Mesenchymal stem cell (in vitro differentiated cells and primary cell): ENCODE measurements at regions not wholly inside any gene's neighbourhood (a gene's known extent, or its start where the extent isn't known, plus 50 kb on each side); places are given as distances from the start of the nearest gene placed in this dataset.
A peak's percentile ranks its signal among the peaks of the same experiment; 100 is the strongest.

ENCODE experiments used
- DNase-seq: peaks from one replicate; pipeline ENCODE4 v3.0.0-alpha.2; 2013
- H2AFZ ChIP-seq: one replicate; pipeline ENCODE4 v1.6.1; 2013; ENCODE audit warnings: low read depth, mild to moderate bottlenecking, control low read depth, inconsistent platforms, low read length, moderate library complexity
- H2AK5ac ChIP-seq: 2 replicates; pipeline ENCODE4 v1.6.1; 2013; ENCODE audit warnings: low read length, moderate library complexity, mild to moderate bottlenecking, inconsistent platforms; ENCODE audit not compliant: severe bottlenecking
- H2BK120ac ChIP-seq: one replicate; pipeline ENCODE4 v1.6.1; 2013; ENCODE audit warnings: low read depth, mild to moderate bottlenecking, inconsistent platforms, low read length, moderate library complexity
- H2BK12ac ChIP-seq, 2 experiments: one replicate each; pipeline ENCODE4 v1.6.1; 2013; ENCODE audit warnings: inconsistent platforms in 2 of 2, low read length in 2 of 2, mild to moderate bottlenecking in 2 of 2, moderate library complexity in 2 of 2, control low read depth in 1 of 2
- H2BK15ac ChIP-seq: one replicate; pipeline ENCODE4 v1.6.1; 2013; ENCODE audit warnings: mild to moderate bottlenecking, low read depth, inconsistent platforms; ENCODE audit not compliant: poor library complexity, severe bottlenecking
- H2BK5ac ChIP-seq: 2 replicates; pipeline ENCODE4 v1.6.1; 2013; ENCODE audit warnings: low read depth, mild to moderate bottlenecking, low read length, control low read depth, inconsistent platforms; ENCODE audit not compliant: poor library complexity, severe bottlenecking
- H3K14ac ChIP-seq, 2 experiments: one replicate each; pipeline ENCODE4 v1.6.1; 2013; ENCODE audit warnings: inconsistent platforms in 2 of 2, low read length in 2 of 2, control low read depth in 1 of 2, mild to moderate bottlenecking in 1 of 2, moderate library complexity in 1 of 2
- H3K18ac ChIP-seq, 2 experiments: one replicate each; pipeline ENCODE4 v1.6.1; 2013; ENCODE audit warnings: inconsistent platforms in 2 of 2, low read length in 2 of 2, control low read depth in 1 of 2, low read depth in 1 of 2, mild to moderate bottlenecking in 1 of 2
- H3K23ac ChIP-seq, 2 experiments: one replicate each; pipeline ENCODE4 v1.6.1; 2013; ENCODE audit warnings: inconsistent platforms in 2 of 2, low read length in 2 of 2, mild to moderate bottlenecking in 2 of 2, moderate library complexity in 2 of 2, control low read depth in 1 of 2
- H3K27ac ChIP-seq: 2 replicates; pipeline ENCODE4 v1.5.1; 2013; ENCODE audit warnings: mild to moderate bottlenecking, moderate library complexity, low read length, control low read depth, inconsistent platforms; ENCODE audit not compliant: poor library complexity, severe bottlenecking
- H3K27me3 ChIP-seq, 2 experiments: 2 replicates each; pipeline versions ENCODE4 v1.6.1 to v1.7.0; 2013; ENCODE audit warnings: low read length in 2 of 2, mild to moderate bottlenecking in 2 of 2, moderate library complexity in 2 of 2, control low read depth in 1 of 2, inconsistent platforms in 1 of 2; ENCODE audit not compliant: control insufficient read depth in 1 of 2, insufficient read depth in 1 of 2
- H3K36me3 ChIP-seq, 2 experiments: 2 replicates each; pipeline versions ENCODE4 v1.6.1 to v1.7.0; 2013; ENCODE audit warnings: low read length in 2 of 2, control low read depth in 1 of 2, inconsistent platforms in 1 of 2, low read depth in 1 of 2, mild to moderate bottlenecking in 1 of 2; ENCODE audit not compliant: insufficient read depth in 2 of 2, control insufficient read depth in 1 of 2
- H3K4ac ChIP-seq, 2 experiments: one replicate each; pipeline ENCODE4 v1.6.1; 2013; ENCODE audit warnings: inconsistent platforms in 2 of 2, low read length in 2 of 2, mild to moderate bottlenecking in 2 of 2, moderate library complexity in 2 of 2, control low read depth in 1 of 2, low read depth in 1 of 2
- H3K4me1 ChIP-seq: 2 replicates; pipeline ENCODE4 v1.6.1; 2013; ENCODE audit warnings: low read depth, low read length, control low read depth; ENCODE audit not compliant: control insufficient read depth, insufficient read depth
- H3K4me2 ChIP-seq: 2 replicates; pipeline ENCODE4 v1.6.1; 2013; ENCODE audit warnings: low read length, mild to moderate bottlenecking, inconsistent platforms; ENCODE audit not compliant: poor library complexity, severe bottlenecking
- H3K4me3 ChIP-seq, 2 experiments: 2 replicates each; pipeline versions ENCODE4 v1.5.1 to v1.7.0; 2013; ENCODE audit warnings: low read length in 2 of 2, mild to moderate bottlenecking in 2 of 2, control low read depth in 1 of 2, low read depth in 1 of 2; ENCODE audit not compliant: insufficient read depth in 1 of 2
- H3K79me1 ChIP-seq: replicated peaks from 2 replicates; pipeline ENCODE4 v1.6.1; 2013; ENCODE audit warnings: mild to moderate bottlenecking, control low read depth, low read length, inconsistent platforms; ENCODE audit not compliant: poor library complexity, severe bottlenecking
- H3K9ac ChIP-seq: 2 replicates; pipeline ENCODE4 v1.7.0; 2013; ENCODE audit warnings: mild to moderate bottlenecking, low read length, moderate library complexity
- H3K9me3 ChIP-seq: 2 replicates; pipeline ENCODE4 v1.7.0; 2013; ENCODE audit warnings: mild to moderate bottlenecking, low read length; ENCODE audit not compliant: control insufficient read depth
- H4K8ac ChIP-seq: one replicate; pipeline ENCODE4 v1.6.1; 2013; ENCODE audit warnings: inconsistent platforms, mild to moderate bottlenecking, low read length, moderate library complexity
- H4K91ac ChIP-seq: one replicate; pipeline ENCODE4 v1.6.1; 2013; ENCODE audit warnings: mild to moderate bottlenecking, low read length, inconsistent platforms
- WGBS: methylation state at CpG from one replicate; pipeline ENCODE4 v1.1.7; 2013; ENCODE audit warnings: mixed read lengths; 5-methylcytosine and 5-hydroxymethylcytosine counted together

DNA sequence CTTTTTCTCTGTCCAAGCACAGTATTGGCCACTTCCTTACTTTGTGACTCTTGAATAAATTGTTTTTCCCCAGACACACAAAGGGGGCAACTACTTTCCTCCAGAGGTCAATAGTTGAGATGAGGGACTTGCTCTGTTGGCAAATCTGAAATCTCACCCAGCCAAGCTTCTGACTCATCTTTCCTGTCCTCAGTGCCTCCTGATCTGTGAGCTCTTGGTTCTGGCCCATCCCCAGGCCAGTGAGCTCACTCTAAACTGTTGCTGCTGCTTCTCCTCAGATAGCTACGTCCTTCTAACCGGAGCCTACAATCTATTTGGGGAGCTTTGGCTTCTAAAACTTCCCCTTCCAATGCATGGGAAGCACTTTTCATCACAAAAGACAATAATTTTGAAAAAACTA is 50.0 kb upstream of the NMD3 start:
- no peak overlapping the region for H3K14ac ChIP-seq
- H3K9ac ChIP-seq: peak overlapping the region; percentile 76
- no peak overlapping the region for H2AFZ ChIP-seq
- no peak overlapping the region for H3K23ac ChIP-seq
- H3K9me3 ChIP-seq: peaks cover under 1% of the 10 kb centered on the region
- H3K4ac ChIP-seq: no peak overlapping the region
- no peaks in the 10 kb centered on the region for H3K27me3 ChIP-seq
- no peaks in the 10 kb centered on the region for H3K36me3 ChIP-seq
- H2AK5ac ChIP-seq: no peak overlapping the region
- no peaks in the 10 kb centered on the region for H3K4me1 ChIP-seq
- no peak overlapping the region for H2BK5ac ChIP-seq
- H3K79me1 ChIP-seq: no peaks in the 10 kb centered on the region
- no peak overlapping the region for H3K4me2 ChIP-seq
- no peak overlapping the region for H2BK120ac ChIP-seq
- 80% methylated on average over 1 of the region's 2 CpGs for WGBS
- H4K8ac ChIP-seq: no peak overlapping the region
- no peak overlapping the region for H3K27ac ChIP-seq
- DNase-seq: peak; percentile 89
- H3K4me3 ChIP-seq: no peak overlapping the region
- H3K18ac ChIP-seq: peak overlapping the region in 1 of 2 experiments; percentile 1
- H2BK12ac ChIP-seq: no peak overlapping the region
- H4K91ac ChIP-seq: no peak overlapping the region
- no peak overlapping the region for H2BK15ac ChIP-seq
